Smooth muscle cell (in vitro differentiated cells): ENCODE measurements at regions not wholly inside any gene's neighbourhood (a gene's known extent, or its start where the extent isn't known, plus 50 kb on each side); places are given as distances from the start of the nearest gene placed in this dataset.

ENCODE experiments used
- DNase-seq: peaks from one replicate; lab custom pipeline; 2025; ENCODE audit not compliant: unreplicated experiment; lab: John Stamatoyannopoulos, UW
- H2AFZ ChIP-seq: fragments of 200-600 bp; sonication (generic); 2 replicates; pipeline ENCODE4 v1.6.0; 2016; ENCODE audit warnings: antibody characterized with exemption, low read depth, mild to moderate bottlenecking
- H3F3A ChIP-seq: fragments of 200-600 bp; sonication (generic); 2 replicates; pipeline ENCODE4 v1.6.0; 2017; ENCODE audit warnings: antibody characterized with exemption, low read depth
- H3K27ac ChIP-seq: fragments of 200-600 bp; sonication (generic); 2 replicates; pipeline ENCODE4 v1.5.1; 2016; ENCODE audit warnings: low read depth, mild to moderate bottlenecking
- H3K27me3 ChIP-seq: fragments of 200-600 bp; sonication (generic); 2 replicates; pipeline ENCODE4 v1.6.1; 2016; ENCODE audit warnings: low read depth, mild to moderate bottlenecking
- H3K36me3 ChIP-seq: fragments of 200-600 bp; sonication (generic); 2 replicates; pipeline ENCODE4 v1.5.1; 2016; ENCODE audit warnings: low read depth
- H3K4me1 ChIP-seq: fragments of 200-600 bp; sonication (generic); 2 replicates; pipeline ENCODE4 v1.5.1; 2016; ENCODE audit warnings: low read depth
- H3K4me2 ChIP-seq: fragments of 200-600 bp; sonication (generic); 2 replicates; pipeline ENCODE4 v1.6.0; 2016; ENCODE audit warnings: mild to moderate bottlenecking
- H3K4me3 ChIP-seq: fragments of 200-600 bp; sonication (generic); 2 replicates; pipeline ENCODE4 v1.5.1; 2016; ENCODE audit warnings: mild to moderate bottlenecking
- H3K79me2 ChIP-seq: fragments of 200-600 bp; sonication (generic); 2 replicates; pipeline ENCODE4 v1.6.0; 2016; ENCODE audit warnings: low read depth, mild to moderate bottlenecking
- H3K9ac ChIP-seq: fragments of 200-600 bp; sonication (generic); 2 replicates; pipeline ENCODE4 v1.6.0; 2016; ENCODE audit warnings: low read depth
- H3K9me3 ChIP-seq: fragments of 200-600 bp; sonication (generic); replicated peaks from 2 replicates; pipeline ENCODE4 v1.5.1; 2016; ENCODE audit warnings: low read depth
- H4K20me1 ChIP-seq: fragments of 200-600 bp; sonication (generic); 2 replicates; pipeline ENCODE4 v1.6.0; 2016; ENCODE audit warnings: low read depth
- CTCF ChIP-seq: fragments of 200-600 bp; sonication (generic); IDR thresholded peaks from 2 replicates; pipeline ENCODE4 v1.5.1; 2017; ENCODE audit warnings: borderline replicate concordance, mild to moderate bottlenecking, antibody characterized with exemption; ENCODE audit not compliant: insufficient read depth, poor library complexity, severe bottlenecking
- WGBS: methylation state at CpG from one replicate; pipeline ENCODE4 v1.1.7; 2016; ENCODE audit warnings: low lambda C conversion rate; 5-methylcytosine and 5-hydroxymethylcytosine counted together

- Histone ChIP-seq H3K36me3 (no peaks in the 10 kb centered on the region), H2AFZ (no peak overlapping the region), H3K79me2 (no peaks in the 10 kb centered on the region), H3K9me3 (no peaks in the 10 kb centered on the region), H3K4me2 (no peak overlapping the region), H3K27ac (no peak overlapping the region), H3K4me3 (no peak overlapping the region), H3K4me1 (no peaks in the 10 kb centered on the region), H3F3A (no peaks in the 10 kb centered on the region), H3K9ac (no peak overlapping the region), H3K27me3 (no peaks in the 10 kb centered on the region), H4K20me1 (no peaks in the 10 kb centered on the region)
- WGBS: 96% methylated on average over 6 of the region's 6 CpGs
- DNase-seq: no peak
- TF ChIP-seq CTCF: no peak
Observed at GRCh38 chr1:82950606-82951200, 1048.2 kb downstream of the TTLL7 start.

GRCh38 chr1:82948386-82948785 is 1050.5 kb downstream of the TTLL7 start:
- Histone ChIP-seq H3K79me2 (no peaks in the 10 kb centered on the region), H3K4me2 (no peak overlapping the region), H4K20me1 (no peaks in the 10 kb centered on the region), H3F3A (no peaks in the 10 kb centered on the region), H3K9me3 (no peaks in the 10 kb centered on the region), H3K27me3 (no peaks in the 10 kb centered on the region), H3K4me3 (no peak overlapping the region), H3K9ac (no peak overlapping the region), H3K36me3 (no peaks in the 10 kb centered on the region), H3K4me1 (no peaks in the 10 kb centered on the region), H3K27ac (no peak overlapping the region), H2AFZ (no peak overlapping the region)
- no peak for TF ChIP-seq CTCF
- DNase-seq: no peak
- WGBS: 90% methylated on average over 1 of the region's 1 CpG

- Histone ChIP-seq H3K27ac (no peak overlapping the region), H3K9me3 (no peaks in the 10 kb centered on the region), H3K79me2 (no peaks in the 10 kb centered on the region), H3K4me3 (no peak overlapping the region), H3K4me2 (no peak overlapping the region), H3K4me1 (no peaks in the 10 kb centered on the region), H2AFZ (no peak overlapping the region), H3K9ac (no peak overlapping the region), H3K27me3 (no peaks in the 10 kb centered on the region), H4K20me1 (no peaks in the 10 kb centered on the region), H3K36me3 (no peaks in the 10 kb centered on the region), H3F3A (no peaks in the 10 kb centered on the region)
- DNase-seq: no peak
- no peak for TF ChIP-seq CTCF
- WGBS: 85% methylated on average over 2 of the region's 2 CpGs
Observed at GRCh38 chr1:82947278-82947677, 1051.7 kb downstream of the TTLL7 start.

- no peak overlapping the region for H3K4me2 ChIP-seq
- H3K79me2 ChIP-seq: no peaks in the 10 kb centered on the region
- H2AFZ ChIP-seq: no peak overlapping the region
- H3K4me1 ChIP-seq: no peaks in the 10 kb centered on the region
- TF ChIP-seq CTCF: no peak
- H3K27ac ChIP-seq: no peak overlapping the region
- H3K9ac ChIP-seq: no peak overlapping the region
- DNase-seq: no peak
- WGBS: over 99% methylated on average over 3 of the region's 3 CpGs
- H3K36me3 ChIP-seq: no peaks in the 10 kb centered on the region
- no peaks in the 10 kb centered on the region for H4K20me1 ChIP-seq
- H3K4me3 ChIP-seq: no peak overlapping the region
- H3K9me3 ChIP-seq: no peaks in the 10 kb centered on the region
- H3K27me3 ChIP-seq: no peaks in the 10 kb centered on the region
- no peaks in the 10 kb centered on the region for H3F3A ChIP-seq
Observed at GRCh38 chr1:82946096-82946605, 1052.8 kb downstream of the TTLL7 start.
